HG03108 (cell line): ENCODE measurements at regions not wholly inside any gene's neighbourhood (a gene's known extent, or its start where the extent isn't known, plus 50 kb on each side); places are given as distances from the start of the nearest gene placed in this dataset.

Source experiments
- ATAC-seq: cut with Tn5 transposase; IDR thresholded peaks from one replicate; pipeline ENCODE4 v1.9.1; 2021; ENCODE audit warnings: moderate library complexity; ENCODE audit not compliant: unreplicated experiment

- no peak for ATAC-seq
Measured at GRCh38 chr3:127105587-127105986, 87.3 kb upstream of the PRR23E start.

- no peak for ATAC-seq
Measured at GRCh38 chr3:127106053-127106452, 86.9 kb upstream of the PRR23E start.

GRCh38 chr3:127106456-127106855, 86.5 kb upstream of the PRR23E start:
- no peak for ATAC-seq

GRCh38 chr3:127107002-127107401, 85.9 kb upstream of the PRR23E start:
- no peak for ATAC-seq

- ATAC-seq, result no peak
Measured at GRCh38 chr3:127107491-127108375, 85.2 kb upstream of the PRR23E start.

- ATAC-seq, result no peak
Measured at GRCh38 chr3:127108796-127109195, 84.1 kb upstream of the PRR23E start.

- ATAC-seq, result no peak
Measured at GRCh38 chr3:127110982-127111693, 81.8 kb upstream of the PRR23E start.

GRCh38 chr3:127112796-127113570, 79.9 kb upstream of the PRR23E start:
- no peak for ATAC-seq

GRCh38 chr3:127113571-127113891, 79.4 kb upstream of the PRR23E start:
- ATAC-seq, result no peak

- no peak for ATAC-seq
Measured at GRCh38 chr3:127114337-127115070, 78.4 kb upstream of the PRR23E start.

- ATAC-seq, result no peak
Measured at GRCh38 chr3:127115691-127116351, 77.1 kb upstream of the PRR23E start.

GRCh38 chr3:127118366-127118765, 74.6 kb upstream of the PRR23E start:
- ATAC-seq, result no peak

GRCh38 chr3:127119693-127120464, 73.1 kb upstream of the PRR23E start:
- ATAC-seq, result no peak

GRCh38 chr3:127120851-127121647, 71.9 kb upstream of the PRR23E start:
- no peak for ATAC-seq

GRCh38 chr3:127121885-127122284, 71.0 kb upstream of the PRR23E start:
- no peak for ATAC-seq

- ATAC-seq, result no peak
Measured at GRCh38 chr3:127123533-127123932, 69.4 kb upstream of the PRR23E start.

GRCh38 chr3:127124120-127124519, 68.8 kb upstream of the PRR23E start:
- ATAC-seq, result no peak

- ATAC-seq, result no peak
Measured at GRCh38 chr3:127131424-127132170, 61.3 kb upstream of the PRR23E start.
